HFF-Myc (cell line): ENCODE measurements at regions not wholly inside any gene's neighbourhood (a gene's known extent, or its start where the extent isn't known, plus 50 kb on each side); places are given as distances from the start of the nearest gene placed in this dataset.

Source experiments
- DNase-seq: peaks from one replicate; pipeline ENCODE4 v3.0.0-alpha.2; 2011; ENCODE audit warnings: low read depth; ENCODE audit errors: extremely low read depth
- H3K4me3 ChIP-seq: replicated peaks from 2 replicates; pipeline ENCODE4 v1.5.1; 2011; ENCODE audit warnings: low read depth, mild to moderate bottlenecking, control low read depth, low read length
- TF ChIP-seq, protein P1 (sequence below): IDR thresholded peaks from 2 replicates; pipeline ENCODE4 v1.5.1; 2012; ENCODE audit warnings: mild to moderate bottlenecking, low read depth, low read length, control low read depth; ENCODE audit errors: missing control alignments

DNA sequence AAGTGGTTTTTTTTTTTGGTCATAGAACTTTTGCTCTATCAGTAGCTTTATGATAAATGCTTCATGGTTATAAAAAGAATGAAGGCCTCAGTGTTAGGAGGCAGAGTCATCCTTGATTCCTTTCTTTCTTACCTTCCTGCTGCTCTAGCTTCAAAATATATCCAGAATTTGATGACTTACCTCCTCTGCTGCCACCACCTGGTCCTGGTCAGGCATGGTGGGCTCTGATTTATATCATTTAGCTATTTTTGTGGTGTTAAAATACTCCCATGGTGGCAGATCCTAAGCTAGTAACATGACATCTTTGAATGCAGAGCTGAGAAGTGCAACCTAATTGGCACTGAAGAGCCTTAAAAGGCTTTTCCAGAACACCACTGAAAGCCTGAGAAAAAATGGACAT is 508.8 kb upstream of the CDH8 start:
- TF ChIP-seq, protein P1, sequence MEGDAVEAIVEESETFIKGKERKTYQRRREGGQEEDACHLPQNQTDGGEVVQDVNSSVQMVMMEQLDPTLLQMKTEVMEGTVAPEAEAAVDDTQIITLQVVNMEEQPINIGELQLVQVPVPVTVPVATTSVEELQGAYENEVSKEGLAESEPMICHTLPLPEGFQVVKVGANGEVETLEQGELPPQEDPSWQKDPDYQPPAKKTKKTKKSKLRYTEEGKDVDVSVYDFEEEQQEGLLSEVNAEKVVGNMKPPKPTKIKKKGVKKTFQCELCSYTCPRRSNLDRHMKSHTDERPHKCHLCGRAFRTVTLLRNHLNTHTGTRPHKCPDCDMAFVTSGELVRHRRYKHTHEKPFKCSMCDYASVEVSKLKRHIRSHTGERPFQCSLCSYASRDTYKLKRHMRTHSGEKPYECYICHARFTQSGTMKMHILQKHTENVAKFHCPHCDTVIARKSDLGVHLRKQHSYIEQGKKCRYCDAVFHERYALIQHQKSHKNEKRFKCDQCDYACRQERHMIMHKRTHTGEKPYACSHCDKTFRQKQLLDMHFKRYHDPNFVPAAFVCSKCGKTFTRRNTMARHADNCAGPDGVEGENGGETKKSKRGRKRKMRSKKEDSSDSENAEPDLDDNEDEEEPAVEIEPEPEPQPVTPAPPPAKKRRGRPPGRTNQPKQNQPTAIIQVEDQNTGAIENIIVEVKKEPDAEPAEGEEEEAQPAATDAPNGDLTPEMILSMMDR, result no peak
- DNase-seq, result no peak
- H3K4me3 ChIP-seq, result no peak overlapping the region

DNA sequence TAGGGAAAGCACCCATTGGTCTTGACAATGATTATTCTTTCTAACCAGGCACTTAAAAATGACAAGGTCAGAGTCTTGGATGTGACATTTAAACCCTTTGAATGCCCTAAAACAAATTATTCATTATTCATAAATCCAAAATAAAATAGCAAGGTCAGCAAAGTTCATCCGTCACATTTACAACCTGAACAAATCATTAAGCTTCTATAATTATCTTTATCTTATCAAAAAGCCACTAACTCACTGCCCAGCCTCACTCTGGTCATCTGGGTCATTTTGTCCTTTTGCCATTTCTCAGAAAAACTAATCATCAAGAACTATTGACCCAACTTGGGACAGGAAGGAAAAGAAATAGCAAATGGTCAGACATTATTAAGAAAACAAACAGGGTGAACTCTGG is 507.3 kb upstream of the CDH8 start:
- TF ChIP-seq, protein P1, result no peak
- no peak overlapping the region for H3K4me3 ChIP-seq
- no peak for DNase-seq

DNA sequence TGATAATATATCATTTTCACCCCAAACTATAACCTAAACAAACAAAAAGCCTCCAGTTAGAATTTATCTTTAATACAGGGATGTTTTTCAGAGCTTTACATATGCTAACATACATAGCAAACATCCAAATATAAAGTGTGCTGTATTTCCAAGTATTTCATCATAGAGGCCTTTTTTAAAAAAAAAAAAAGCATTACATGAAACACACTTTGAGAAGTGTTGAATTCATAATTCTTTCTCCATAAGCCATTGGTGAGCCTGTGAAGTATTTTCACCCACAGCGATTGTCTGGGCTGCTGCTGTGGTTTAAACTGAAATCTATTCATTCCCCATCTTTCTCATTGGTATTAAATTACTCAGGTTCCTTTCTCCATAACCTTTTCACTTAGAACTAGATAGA is 503.4 kb upstream of the CDH8 start:
- no peak for DNase-seq

DNA sequence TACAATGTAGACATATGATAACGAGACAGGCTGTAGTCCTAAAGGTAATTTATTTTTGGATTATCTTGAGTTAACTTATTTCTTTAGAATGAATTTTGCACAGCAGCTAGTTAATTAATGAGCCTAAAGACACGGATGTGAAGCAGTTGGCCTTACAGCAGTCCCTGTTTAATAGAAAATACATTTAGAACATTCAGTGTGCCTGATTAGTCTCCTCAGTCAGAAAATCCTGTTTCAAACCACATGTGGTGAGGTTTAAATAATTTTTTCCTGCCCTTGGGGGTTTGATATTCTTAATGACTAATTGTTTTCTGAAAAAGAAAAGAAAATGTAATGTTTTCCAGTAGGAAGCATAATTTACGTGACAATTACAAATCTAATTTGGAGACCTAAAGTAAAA is 494.2 kb upstream of the CDH8 start:
- TF ChIP-seq, protein P1, result no peak
- no peak for DNase-seq
- no peak overlapping the region for H3K4me3 ChIP-seq

More for the DNA sequence above, 503.4 kb upstream of the CDH8 start:
- H3K4me3 ChIP-seq, result no peak overlapping the region
- TF ChIP-seq, protein P1, result no peak

DNA sequence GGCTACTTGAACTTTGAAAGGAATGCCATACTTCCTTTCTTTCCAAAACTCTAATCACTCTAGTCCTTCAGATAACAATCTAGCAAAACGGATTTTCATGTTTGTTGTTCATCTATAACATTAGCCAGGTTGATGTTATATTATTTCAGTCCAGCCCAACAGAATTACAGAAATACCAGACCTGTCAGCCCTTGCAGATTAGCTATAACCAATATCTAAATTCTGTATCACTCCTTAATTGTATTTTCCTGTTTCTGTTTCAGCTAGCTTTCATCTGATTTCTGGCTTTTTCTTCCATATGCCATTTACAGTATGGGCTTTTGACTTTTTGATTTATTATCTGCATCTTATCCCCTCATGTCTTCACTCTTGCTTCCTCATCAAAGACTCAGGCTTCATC is 479.8 kb upstream of the CDH8 start:
- TF ChIP-seq, protein P1, result no peak
- H3K4me3 ChIP-seq, result no peak overlapping the region
- DNase-seq, result no peak

DNA sequence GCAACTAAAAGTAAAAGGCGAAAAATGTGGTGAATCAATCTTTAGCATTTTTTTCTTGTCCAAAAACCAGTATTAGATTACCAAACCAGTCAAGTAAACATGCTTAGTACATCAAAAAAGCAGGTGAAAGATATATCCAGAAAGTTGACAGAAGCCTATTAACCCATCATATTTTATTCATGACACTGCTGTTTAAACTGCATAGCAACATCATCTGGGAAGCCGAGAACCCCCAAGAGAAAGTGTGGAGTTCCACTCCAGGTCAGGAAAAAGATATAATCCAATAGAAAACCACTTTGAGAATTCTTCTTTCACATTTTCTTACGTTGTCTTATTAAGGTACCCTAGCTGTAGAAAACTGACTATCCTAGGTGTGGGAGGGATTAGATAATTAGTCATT is 466.8 kb upstream of the CDH8 start:
- TF ChIP-seq, protein P1, result no peak
- DNase-seq, result no peak
- no peak overlapping the region for H3K4me3 ChIP-seq

DNA sequence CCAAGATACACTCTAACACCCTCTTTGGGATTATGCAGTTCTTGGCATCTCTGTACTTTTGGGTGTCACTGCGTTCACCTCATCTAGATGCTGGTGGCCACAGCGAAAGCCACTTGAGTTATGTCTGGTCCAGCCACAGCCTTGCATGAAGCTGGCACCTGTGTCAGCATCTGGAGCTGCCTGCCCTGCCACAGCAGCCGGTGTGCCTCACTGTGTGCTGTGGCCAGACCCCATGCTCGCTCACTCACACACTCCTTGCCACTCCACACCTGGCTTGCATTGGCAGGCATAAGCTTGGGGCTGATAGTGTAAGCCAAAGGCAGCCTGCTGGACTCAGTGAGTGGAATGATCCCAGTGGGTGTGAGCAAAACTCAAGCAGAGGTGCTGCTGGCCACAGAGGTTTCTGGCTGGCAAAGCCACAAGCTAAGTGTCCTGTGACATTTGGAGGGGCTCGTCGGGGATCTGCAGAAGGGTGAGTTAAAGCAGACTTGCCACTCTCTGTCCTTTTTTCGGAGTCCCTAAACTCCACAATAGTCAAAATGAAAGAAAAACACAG is 442.7 kb upstream of the CDH8 start:
- H3K4me3 ChIP-seq, result no peak overlapping the region
- TF ChIP-seq, protein P1, result no peak
- DNase-seq, result no peak
